ENCODE measurements at regions not wholly inside any gene's neighbourhood (a gene's known extent, or its start where the extent isn't known, plus 50 kb on each side); places are given as distances from the start of the nearest gene placed in this dataset.
"Not testable (repeated sequence)": the region's sequence is repeated elsewhere in the genome, so short reads cannot be mapped to it uniquely, and the experiment has no call there.

GRCh38 chr13:80070024-80070703 lies 270.8 kb downstream of the SPRY2 start:
- DNase-seq: peak; percentile 21

- DNase-seq: no peak
These were observed 271.6 kb downstream of the SPRY2 start for GRCh38 chr13:80069374-80069773.

GRCh38 chr13:80065996-80066395 lies 274.9 kb downstream of the SPRY2 start:
- DNase-seq: no peak

- not testable (repeated sequence) for DNase-seq
These were observed 278.5 kb downstream of the SPRY2 start for GRCh38 chr13:80062416-80062815.

GRCh38 chr13:80059789-80060188 lies 281.1 kb downstream of the SPRY2 start:
- DNase-seq: no peak

GRCh38 chr13:80058626-80059025 lies 282.3 kb downstream of the SPRY2 start:
- DNase-seq: no peak

- DNase-seq: no peak
These were observed 285.1 kb downstream of the SPRY2 start for GRCh38 chr13:80055847-80056246.

- DNase-seq: no peak
These were observed 286.1 kb downstream of the SPRY2 start for GRCh38 chr13:80054806-80055205.

- DNase-seq: no peak
These were observed 288.6 kb downstream of the SPRY2 start for GRCh38 chr13:80052286-80052685.

- DNase-seq: no peak
These were observed 290.7 kb downstream of the SPRY2 start for GRCh38 chr13:80050252-80050651.

GRCh38 chr13:80048802-80049201 lies 292.1 kb downstream of the SPRY2 start:
- DNase-seq: no peak

GRCh38 chr13:80048030-80048429 lies 292.9 kb downstream of the SPRY2 start:
- no peak for DNase-seq

GRCh38 chr13:80047406-80047805 lies 293.5 kb downstream of the SPRY2 start:
- no peak for DNase-seq

- no peak for DNase-seq
These were observed 300.0 kb downstream of the SPRY2 start for GRCh38 chr13:80040981-80041317.

GRCh38 chr13:80040196-80040980 lies 300.5 kb downstream of the SPRY2 start:
- DNase-seq: no peak

- no peak for DNase-seq
These were observed 301.9 kb downstream of the SPRY2 start for GRCh38 chr13:80039000-80039399.

GRCh38 chr13:80038371-80038770 lies 302.6 kb downstream of the SPRY2 start:
- DNase-seq: no peak

GRCh38 chr13:80037505-80037888 lies 303.4 kb downstream of the SPRY2 start:
- no peak for DNase-seq

GRCh38 chr13:80036845-80037504 lies 304.0 kb downstream of the SPRY2 start:
- DNase-seq: no peak

- no peak for DNase-seq
These were observed 305.8 kb downstream of the SPRY2 start for GRCh38 chr13:80035096-80035495.

- DNase-seq: no peak
These were observed 307.0 kb downstream of the SPRY2 start for GRCh38 chr13:80033951-80034350.

GRCh38 chr13:80033286-80033685 lies 307.6 kb downstream of the SPRY2 start:
- DNase-seq: no peak

GRCh38 chr13:80030491-80030890 lies 310.4 kb downstream of the SPRY2 start:
- no peak for DNase-seq

- no peak for DNase-seq
These were observed 311.8 kb downstream of the SPRY2 start for GRCh38 chr13:80029170-80029569.
